Activated CD4-positive, alpha-beta memory T cell treated with anti-CD3 and anti-CD28 coated beads, Interleukin-2, amount 10 ng/mL, durations not matched to agents 7 days and 5 days (primary cell): ENCODE measurements at regions not wholly inside any gene's neighbourhood (a gene's known extent, or its start where the extent isn't known, plus 50 kb on each side); places are given as distances from the start of the nearest gene placed in this dataset.

Experiments
- CTCF ChIA-PET: fragments of 350-600 bp; sonication (Branson Sonifier 250); formaldehyde crosslinking; loops from one replicate; lab custom pipeline; 2021; ENCODE audit warnings: antibody characterized with exemption, inconsistent platforms; lab: Charles Lee
- POLR2A ChIA-PET: fragments of 350-600 bp; sonication (Branson Sonifier 250); formaldehyde crosslinking; loops from one replicate; lab custom pipeline; 2021; ENCODE audit warnings: antibody characterized with exemption; lab: Charles Lee
- DNase-seq: peaks from one replicate; pipeline ENCODE4 v3.0.0-alpha.2; 2020
- H3K27ac Mint-ChIP-seq: one replicate; pipeline ENCODE4 v1.8.0; 2021; ENCODE audit warnings: mild to moderate bottlenecking, mixed read lengths
- H3K27me3 Mint-ChIP-seq: one replicate; pipeline ENCODE4 v1.8.0; 2021; ENCODE audit warnings: mixed read lengths
- H3K36me3 Mint-ChIP-seq: one replicate; pipeline ENCODE4 v1.8.0; 2021; ENCODE audit warnings: low read depth, mixed read lengths
- H3K4me1 Mint-ChIP-seq: one replicate; pipeline ENCODE4 v1.8.0; 2021; ENCODE audit warnings: mixed read lengths
- H3K4me3 Mint-ChIP-seq: one replicate; pipeline ENCODE4 v1.8.0; 2021; ENCODE audit warnings: mild to moderate bottlenecking, mixed read lengths
- H3K9me3 Mint-ChIP-seq: one replicate; pipeline ENCODE4 v1.8.0; 2021; ENCODE audit warnings: mixed read lengths

- peaks cover 3% of the 10 kb centered on the region for H3K9me3 Mint-ChIP-seq
- ChIA-PET CTCF (interaction anchor here (1.3 to 1.8 kb wide), 2 partner anchors 9 to 255 kb away, joined by 4 to 9 read pairs; no protein-coding TSS in a partner anchor), POLR2A (no interaction called here)
- H3K36me3 Mint-ChIP-seq = no peaks in the 10 kb centered on the region
- no peak for DNase-seq
- H3K27me3 Mint-ChIP-seq = no peaks in the 10 kb centered on the region
- no peaks in the 10 kb centered on the region for H3K4me1 Mint-ChIP-seq
- H3K27ac Mint-ChIP-seq = no peak overlapping the region
- H3K4me3 Mint-ChIP-seq = no peak overlapping the region
These were observed 55.0 kb upstream of the BICD1 start for GRCh38 chr12:32051511-32052211.

- Mint-ChIP-seq H3K4me3 (no peak overlapping the region), H3K9me3 (peaks cover 3% of the 10 kb centered on the region), H3K27me3 (no peaks in the 10 kb centered on the region), H3K27ac (no peak overlapping the region), H3K4me1 (no peaks in the 10 kb centered on the region), H3K36me3 (no peaks in the 10 kb centered on the region)
- DNase-seq = no peak
- CTCF ChIA-PET = no interaction called here
- POLR2A ChIA-PET = no interaction called here
These were observed 54.4 kb upstream of the BICD1 start for GRCh38 chr12:32052212-32052713.

GRCh38 chr12:32053881-32054624 lies 52.6 kb upstream of the BICD1 start:
- ChIA-PET POLR2A (no interaction called here), CTCF (no interaction called here)
- Mint-ChIP-seq H3K4me1 (no peaks in the 10 kb centered on the region), H3K27me3 (no peaks in the 10 kb centered on the region), H3K9me3 (peaks cover 3% of the 10 kb centered on the region), H3K27ac (no peak overlapping the region), H3K4me3 (no peak overlapping the region), H3K36me3 (no peaks in the 10 kb centered on the region)
- DNase-seq = no peak
